Small intestine (tissue), 7 donors: ENCODE measurements at regions not wholly inside any gene's neighbourhood (a gene's known extent, or its start where the extent isn't known, plus 50 kb on each side); places are given as distances from the start of the nearest gene placed in this dataset.

ENCODE experiments used
- DNase-seq, 2 donors: peaks; one replicate each; pipeline versions ENCODE4 v3.0.0 to v3.0.0-alpha.2; 2013
- FAIRE-seq: peaks from 2 replicates; lab custom pipeline; 2012; peaks lifted over from hg19 to GRCh38; lab: Jason Lieb, UNC
- H3K27ac ChIP-seq, 3 donors: one replicate each; pipeline ENCODE4 v1.5.1; 2013; ENCODE audit warnings: low read length in 2 of 3, mild to moderate bottlenecking in 2 of 3, control low read depth in 1 of 3, inconsistent platforms in 1 of 3, low read depth in 1 of 3, moderate library complexity in 1 of 3
- H3K27me3 ChIP-seq, 3 donors: one replicate each; pipeline ENCODE4 v1.6.1; 2013; ENCODE audit warnings: low read length in 3 of 3, inconsistent platforms in 1 of 3; ENCODE audit not compliant: control insufficient read depth in 3 of 3, insufficient read depth in 3 of 3
- H3K36me3 ChIP-seq, 3 donors: one replicate each; pipeline ENCODE4 v1.6.1; 2013; ENCODE audit warnings: low read length in 3 of 3, inconsistent platforms in 1 of 3, low read depth in 1 of 3, mild to moderate bottlenecking in 1 of 3, moderate library complexity in 1 of 3; ENCODE audit not compliant: control insufficient read depth in 3 of 3, insufficient read depth in 2 of 3
- H3K4me1 ChIP-seq, 3 donors: one replicate each; pipeline ENCODE4 v1.6.1; 2013; ENCODE audit warnings: low read length in 2 of 3, inconsistent platforms in 1 of 3, low read depth in 1 of 3, mild to moderate bottlenecking in 1 of 3, moderate library complexity in 1 of 3; ENCODE audit not compliant: control insufficient read depth in 3 of 3, insufficient read depth in 2 of 3
- H3K4me3 ChIP-seq, 3 donors: one replicate each; pipeline ENCODE4 v1.5.1; 2013; ENCODE audit warnings: low read length in 3 of 3, control low read depth in 1 of 3, inconsistent platforms in 1 of 3, low read depth in 1 of 3, mild to moderate bottlenecking in 1 of 3, moderate library complexity in 1 of 3
- H3K9me3 ChIP-seq, 2 donors: one replicate each; pipeline ENCODE4 v1.6.1; 2013; ENCODE audit warnings: low read depth in 1 of 2, low read length in 1 of 2; ENCODE audit not compliant: control insufficient read depth in 2 of 2, insufficient read depth in 1 of 2
- WGBS, 3 donors: extraction: QIAGEN DNeasy Blood & Tissue Kit; methylation state at CpG; one replicate each; pipeline ENCODE4 v1.1.7; 2013; 5-methylcytosine and 5-hydroxymethylcytosine counted together
- donor health status: healthy with polysubstance abuse.
- donor health status: control.
- donor health status: control.
- donor health status: Bipolar disorder and iron deficiency.
- donor health status: healthy.

GRCh38 chr1:56220021-56220420, 359.3 kb downstream of the PLPP3 start:
- Histone ChIP-seq H3K36me3 (no peaks in the 10 kb centered on the region), H3K4me1 (no peaks in the 10 kb centered on the region), H3K27ac (no peak overlapping the region), H3K9me3 (no peaks in the 10 kb centered on the region), H3K27me3 (no peaks in the 10 kb centered on the region), H3K4me3 (no peak overlapping the region)
- FAIRE-seq = no peak
- no peak for DNase-seq
- WGBS, 3 donors = 84 to 91% (median 86%) methylated on average over 4 of the region's 4 CpGs

- Histone ChIP-seq H3K4me3 (no peak overlapping the region), H3K27ac (no peak overlapping the region), H3K27me3 (no peaks in the 10 kb centered on the region), H3K4me1 (no peaks in the 10 kb centered on the region), H3K36me3 (no peaks in the 10 kb centered on the region), H3K9me3 (no peaks in the 10 kb centered on the region)
- 86 to 92% (median 90%) methylated on average over 4 of the region's 4 CpGs for WGBS, 3 donors
- FAIRE-seq = no peak
- no peak for DNase-seq
Measured at GRCh38 chr1:56218023-56218422, 361.3 kb downstream of the PLPP3 start.

- Histone ChIP-seq H3K4me1 (no peaks in the 10 kb centered on the region), H3K4me3 (no peak overlapping the region), H3K36me3 (no peaks in the 10 kb centered on the region), H3K27me3 (no peaks in the 10 kb centered on the region), H3K27ac (no peak overlapping the region), H3K9me3 (no peaks in the 10 kb centered on the region)
- DNase-seq (no peak), FAIRE-seq (no peak)
- WGBS, 3 donors = 68 to 78% (median 71%) methylated on average over 4 of the region's 4 CpGs
Measured at GRCh38 chr1:56216218-56216617, 363.1 kb downstream of the PLPP3 start.

GRCh38 chr1:56215771-56216170, 363.6 kb downstream of the PLPP3 start:
- FAIRE-seq = no peak
- H3K27me3 ChIP-seq = no peaks in the 10 kb centered on the region
- no peaks in the 10 kb centered on the region for H3K36me3 ChIP-seq
- WGBS, 3 donors = 72 to 83% (median 81%) methylated on average over 4 of the region's 4 CpGs
- H3K27ac ChIP-seq = no peak overlapping the region
- DNase-seq = no peak
- no peaks in the 10 kb centered on the region for H3K9me3 ChIP-seq
- H3K4me3 ChIP-seq = no peak overlapping the region
- no peaks in the 10 kb centered on the region for H3K4me1 ChIP-seq

- no peak for DNase-seq
- no peaks in the 10 kb centered on the region for H3K4me1 ChIP-seq
- 86 to 92% (median 89%) methylated on average over 3 of the region's 3 CpGs for WGBS, 3 donors
- FAIRE-seq = no peak
- no peak overlapping the region for H3K27ac ChIP-seq
- H3K36me3 ChIP-seq = no peaks in the 10 kb centered on the region
- H3K9me3 ChIP-seq = no peaks in the 10 kb centered on the region
- H3K4me3 ChIP-seq = no peak overlapping the region
- no peaks in the 10 kb centered on the region for H3K27me3 ChIP-seq
Measured at GRCh38 chr1:56215086-56215485, 364.3 kb downstream of the PLPP3 start.

- H3K4me3 ChIP-seq = no peak overlapping the region
- FAIRE-seq = no peak
- H3K36me3 ChIP-seq = no peaks in the 10 kb centered on the region
- H3K27me3 ChIP-seq = no peaks in the 10 kb centered on the region
- H3K4me1 ChIP-seq = no peaks in the 10 kb centered on the region
- no peaks in the 10 kb centered on the region for H3K9me3 ChIP-seq
- no peak for DNase-seq
- H3K27ac ChIP-seq = no peak overlapping the region
Measured at GRCh38 chr1:56213068-56213467, 366.3 kb downstream of the PLPP3 start.

- FAIRE-seq (no peak), DNase-seq (no peak)
- no peak overlapping the region for H3K4me3 ChIP-seq
- H3K36me3 ChIP-seq = no peaks in the 10 kb centered on the region
- 81 to 95% (median 85%) methylated on average over 2 of the region's 2 CpGs for WGBS, 3 donors
- no peak overlapping the region for H3K27ac ChIP-seq
- peaks cover 0 to 6% of the 10 kb centered on the region in 2 donors for H3K9me3 ChIP-seq
- no peaks in the 10 kb centered on the region for H3K4me1 ChIP-seq
- no peaks in the 10 kb centered on the region for H3K27me3 ChIP-seq
Measured at GRCh38 chr1:56212143-56212542, 367.2 kb downstream of the PLPP3 start.

- WGBS, 3 donors = 67 to 86% (median 68%) methylated on average over 2 of the region's 2 CpGs
- Histone ChIP-seq H3K9me3 (peaks cover 0 to 19% of the 10 kb centered on the region in 2 donors), H3K27ac (no peak overlapping the region), H3K4me3 (no peak overlapping the region), H3K27me3 (no peaks in the 10 kb centered on the region), H3K4me1 (no peaks in the 10 kb centered on the region), H3K36me3 (no peaks in the 10 kb centered on the region)
- DNase-seq (no peak), FAIRE-seq (no peak)
Measured at GRCh38 chr1:56206391-56206790, 373.0 kb downstream of the PLPP3 start.

GRCh38 chr1:56204206-56204605, 375.2 kb downstream of the PLPP3 start:
- Histone ChIP-seq H3K9me3 (peaks cover 0 to 19% of the 10 kb centered on the region in 2 donors), H3K4me3 (no peak overlapping the region), H3K27me3 (no peaks in the 10 kb centered on the region), H3K36me3 (no peaks in the 10 kb centered on the region), H3K4me1 (no peaks in the 10 kb centered on the region), H3K27ac (no peak overlapping the region)
- WGBS, 3 donors = 77 to 85% (median 82%) methylated on average over 1 of the region's 1 CpG
- no peak for DNase-seq
- no peak for FAIRE-seq
